ENCODE measurements at regions not wholly inside any gene's neighbourhood (a gene's known extent, or its start where the extent isn't known, plus 50 kb on each side); places are given as distances from the start of the nearest gene placed in this dataset.

DNA sequence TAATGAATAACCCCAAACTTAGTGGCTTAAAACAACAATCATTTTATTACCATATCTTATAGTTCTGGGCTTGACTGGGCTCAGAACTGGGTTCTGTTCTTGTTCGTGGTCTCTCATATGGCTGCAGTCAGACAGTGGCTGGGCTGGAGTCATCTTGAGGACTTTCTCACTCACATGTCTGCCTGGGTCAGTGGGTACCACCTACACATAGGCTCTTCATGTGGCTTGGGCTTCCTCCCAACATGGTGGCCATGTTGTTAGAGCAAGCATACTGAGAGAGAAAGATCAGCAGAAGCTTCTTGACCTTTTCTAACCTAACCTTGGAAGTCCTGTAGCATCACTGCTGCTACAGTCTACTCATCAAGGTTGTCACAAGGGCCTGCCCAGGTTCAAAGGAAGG lies 158.6 kb upstream of the SDK2 start:
- TF ChIP-seq, protein P1, sequence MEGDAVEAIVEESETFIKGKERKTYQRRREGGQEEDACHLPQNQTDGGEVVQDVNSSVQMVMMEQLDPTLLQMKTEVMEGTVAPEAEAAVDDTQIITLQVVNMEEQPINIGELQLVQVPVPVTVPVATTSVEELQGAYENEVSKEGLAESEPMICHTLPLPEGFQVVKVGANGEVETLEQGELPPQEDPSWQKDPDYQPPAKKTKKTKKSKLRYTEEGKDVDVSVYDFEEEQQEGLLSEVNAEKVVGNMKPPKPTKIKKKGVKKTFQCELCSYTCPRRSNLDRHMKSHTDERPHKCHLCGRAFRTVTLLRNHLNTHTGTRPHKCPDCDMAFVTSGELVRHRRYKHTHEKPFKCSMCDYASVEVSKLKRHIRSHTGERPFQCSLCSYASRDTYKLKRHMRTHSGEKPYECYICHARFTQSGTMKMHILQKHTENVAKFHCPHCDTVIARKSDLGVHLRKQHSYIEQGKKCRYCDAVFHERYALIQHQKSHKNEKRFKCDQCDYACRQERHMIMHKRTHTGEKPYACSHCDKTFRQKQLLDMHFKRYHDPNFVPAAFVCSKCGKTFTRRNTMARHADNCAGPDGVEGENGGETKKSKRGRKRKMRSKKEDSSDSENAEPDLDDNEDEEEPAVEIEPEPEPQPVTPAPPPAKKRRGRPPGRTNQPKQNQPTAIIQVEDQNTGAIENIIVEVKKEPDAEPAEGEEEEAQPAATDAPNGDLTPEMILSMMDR (IDR thresholded peaks at IDR 0.05; ENCODE audit: low read depth, low read length) = no peak
- no peak for TF ChIP-seq POLR2A (IDR thresholded peaks at IDR 0.05; ENCODE audit: extremely low read depth, insufficient read length)
- TF ChIP-seq, protein P2, sequence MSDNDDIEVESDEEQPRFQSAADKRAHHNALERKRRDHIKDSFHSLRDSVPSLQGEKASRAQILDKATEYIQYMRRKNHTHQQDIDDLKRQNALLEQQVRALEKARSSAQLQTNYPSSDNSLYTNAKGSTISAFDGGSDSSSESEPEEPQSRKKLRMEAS (IDR thresholded peaks at IDR 0.05; ENCODE audit: low read depth, low read length) = no peak
- no peak for TF ChIP-seq MYC (IDR thresholded peaks at IDR 0.05; ENCODE audit: low read depth, low read length)
